Liver (tissue), 8 donors: ENCODE measurements at regions not wholly inside any gene's neighbourhood (a gene's known extent, or its start where the extent isn't known, plus 50 kb on each side); places are given as distances from the start of the nearest gene placed in this dataset.

ENCODE experiments used
- DNase-seq: peaks from one replicate; pipeline ENCODE4 v3.0.0-alpha.2; 2017; ENCODE audit warnings: low spot score
- H3K27ac ChIP-seq, 2 donors: one replicate each; pipeline ENCODE4 v1.7.0; 2013; ENCODE audit warnings: inconsistent platforms in 2 of 2, low read length in 2 of 2, control low read depth in 1 of 2, low read depth in 1 of 2, mild to moderate bottlenecking in 1 of 2
- H3K27me3 ChIP-seq, 4 donors: one replicate each; pipeline versions ENCODE4 v1.6.1 to v1.7.0; 2013; ENCODE audit warnings: low read length in 3 of 4, inconsistent platforms in 1 of 4, mild to moderate bottlenecking in 1 of 4, moderate library complexity in 1 of 4; ENCODE audit not compliant: control insufficient read depth in 4 of 4, insufficient read depth in 4 of 4
- H3K36me3 ChIP-seq, 4 donors: one replicate each; pipeline versions ENCODE4 v1.6.1 to v1.7.0; 2013; ENCODE audit warnings: low read length in 3 of 4, mild to moderate bottlenecking in 3 of 4, low read depth in 1 of 4, moderate library complexity in 1 of 4; ENCODE audit not compliant: control insufficient read depth in 4 of 4, insufficient read depth in 3 of 4
- H3K4me1 ChIP-seq, 4 donors: one replicate each; pipeline versions ENCODE4 v1.6.1 to v1.7.0; 2013; ENCODE audit warnings: low read length in 3 of 4, mild to moderate bottlenecking in 3 of 4, moderate library complexity in 1 of 4; ENCODE audit not compliant: control insufficient read depth in 4 of 4, insufficient read depth in 4 of 4
- H3K4me3 ChIP-seq, 3 donors: one replicate each; pipeline versions ENCODE4 v1.6.1 to v1.7.0; 2013; ENCODE audit warnings: low read length in 3 of 3, control low read depth in 1 of 3, low read depth in 1 of 3, mild to moderate bottlenecking in 1 of 3
- H3K9ac ChIP-seq, 2 donors: one replicate each; pipeline ENCODE4 v1.7.0; 2013; ENCODE audit warnings: low read length in 2 of 2, mild to moderate bottlenecking in 2 of 2, moderate library complexity in 2 of 2, control low read depth in 1 of 2, low read depth in 1 of 2
- H3K9me3 ChIP-seq, 4 donors: one replicate each; pipeline versions ENCODE4 v1.6.1 to v1.7.0; 2013; ENCODE audit warnings: low read length in 3 of 4; ENCODE audit not compliant: control insufficient read depth in 4 of 4
- HNF4G ChIP-seq: IDR thresholded peaks from 2 replicates; pipeline ENCODE4 v1.6.1; 2016; ENCODE audit warnings: antibody characterized with exemption
- JUND ChIP-seq, 2 donors: IDR thresholded peaks; 2 replicates each; pipeline ENCODE4 v1.6.1; 2016; ENCODE audit warnings: antibody characterized with exemption in 2 of 2
- NR2F2 ChIP-seq: IDR thresholded peaks from 2 replicates; pipeline ENCODE4 v1.6.1; 2016; ENCODE audit warnings: antibody characterized with exemption
- RAD21 ChIP-seq, 2 donors: IDR thresholded peaks; 2 replicates each; pipeline ENCODE4 v1.6.1; 2016; ENCODE audit warnings: antibody characterized with exemption in 2 of 2, mild to moderate bottlenecking in 2 of 2
- RXRA ChIP-seq, 2 donors: IDR thresholded peaks; 2 replicates each; pipeline ENCODE4 v1.6.1; 2017 to 2018; ENCODE audit warnings: antibody characterized with exemption in 2 of 2, mild to moderate bottlenecking in 1 of 2
- SP1 ChIP-seq: IDR thresholded peaks from 2 replicates; pipeline ENCODE4 v1.6.1; 2018; ENCODE audit warnings: antibody characterized with exemption, mild to moderate bottlenecking
- TAF1 ChIP-seq: conservative IDR thresholded peaks from 2 replicates; pipeline ENCODE4 v1.6.1; 2016; ENCODE audit warnings: antibody characterized with exemption, mild to moderate bottlenecking
- WGBS: extraction: QIAGEN DNeasy Blood & Tissue Kit; methylation state at CpG from one replicate; pipeline ENCODE4 v1.1.7; 2013; 5-methylcytosine and 5-hydroxymethylcytosine counted together
- TF ChIP-seq, protein P1 (sequence below): IDR thresholded peaks from 2 replicates; pipeline ENCODE4 v1.6.1; 2016; ENCODE audit warnings: antibody characterized with exemption
- TF ChIP-seq, protein P2 (sequence below): fragments of 150-350 bp; IDR thresholded peaks from 2 replicates; pipeline ENCODE4 v1.5.1; 2017; ENCODE audit warnings: improper control_type of control experiment, low read depth, low read length; ENCODE audit not compliant: missing input control
- TF ChIP-seq, protein P3 (sequence below): IDR thresholded peaks from 2 replicates; pipeline ENCODE4 v1.6.1; 2016; ENCODE audit warnings: antibody characterized with exemption
- donor health status: healthy.
- donor health status: healthy.
- donor health status: healthy.
- donor health status: healthy.
- donor health status: healthy.

DNA sequence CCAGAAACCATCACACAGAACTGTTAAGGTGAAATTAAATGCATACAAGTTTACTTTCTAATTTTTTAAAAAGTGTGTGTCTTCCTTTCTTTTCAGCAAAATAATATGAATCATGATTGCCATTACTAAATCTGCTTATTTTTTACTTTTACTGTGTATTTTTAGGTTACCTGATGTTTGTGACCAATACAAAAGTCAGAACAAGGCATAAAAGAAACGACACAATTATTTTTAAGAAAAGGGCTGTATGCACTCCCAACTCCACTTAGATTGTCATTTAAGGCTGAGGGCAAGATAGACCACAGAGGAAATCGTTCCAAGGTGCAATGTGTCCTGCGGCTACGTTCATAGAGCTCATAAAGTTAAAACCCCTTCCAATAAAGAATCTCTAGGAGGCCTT is 797.0 kb downstream of the TDRD15 start:
- Histone ChIP-seq H3K27ac (no peak overlapping the region), H3K4me1 (no peaks in the 10 kb centered on the region), H3K4me3 (no peak overlapping the region), H3K36me3 (no peaks in the 10 kb centered on the region), H3K27me3 (no peaks in the 10 kb centered on the region), H3K9me3 (peaks cover 0 to 11% (median under 1%) of the 10 kb centered on the region in 4 donors), H3K9ac (no peak overlapping the region)
- 75% methylated on average over 4 of the region's 4 CpGs for WGBS
- no peak for DNase-seq
- TF ChIP-seq, protein P1, sequence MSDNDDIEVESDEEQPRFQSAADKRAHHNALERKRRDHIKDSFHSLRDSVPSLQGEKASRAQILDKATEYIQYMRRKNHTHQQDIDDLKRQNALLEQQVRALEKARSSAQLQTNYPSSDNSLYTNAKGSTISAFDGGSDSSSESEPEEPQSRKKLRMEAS = no peak
- TF ChIP-seq TAF1 (no peak), NR2F2 (no peak), HNF4G (no peak)
- TF ChIP-seq, protein P2, sequence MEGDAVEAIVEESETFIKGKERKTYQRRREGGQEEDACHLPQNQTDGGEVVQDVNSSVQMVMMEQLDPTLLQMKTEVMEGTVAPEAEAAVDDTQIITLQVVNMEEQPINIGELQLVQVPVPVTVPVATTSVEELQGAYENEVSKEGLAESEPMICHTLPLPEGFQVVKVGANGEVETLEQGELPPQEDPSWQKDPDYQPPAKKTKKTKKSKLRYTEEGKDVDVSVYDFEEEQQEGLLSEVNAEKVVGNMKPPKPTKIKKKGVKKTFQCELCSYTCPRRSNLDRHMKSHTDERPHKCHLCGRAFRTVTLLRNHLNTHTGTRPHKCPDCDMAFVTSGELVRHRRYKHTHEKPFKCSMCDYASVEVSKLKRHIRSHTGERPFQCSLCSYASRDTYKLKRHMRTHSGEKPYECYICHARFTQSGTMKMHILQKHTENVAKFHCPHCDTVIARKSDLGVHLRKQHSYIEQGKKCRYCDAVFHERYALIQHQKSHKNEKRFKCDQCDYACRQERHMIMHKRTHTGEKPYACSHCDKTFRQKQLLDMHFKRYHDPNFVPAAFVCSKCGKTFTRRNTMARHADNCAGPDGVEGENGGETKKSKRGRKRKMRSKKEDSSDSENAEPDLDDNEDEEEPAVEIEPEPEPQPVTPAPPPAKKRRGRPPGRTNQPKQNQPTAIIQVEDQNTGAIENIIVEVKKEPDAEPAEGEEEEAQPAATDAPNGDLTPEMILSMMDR = no peak

DNA sequence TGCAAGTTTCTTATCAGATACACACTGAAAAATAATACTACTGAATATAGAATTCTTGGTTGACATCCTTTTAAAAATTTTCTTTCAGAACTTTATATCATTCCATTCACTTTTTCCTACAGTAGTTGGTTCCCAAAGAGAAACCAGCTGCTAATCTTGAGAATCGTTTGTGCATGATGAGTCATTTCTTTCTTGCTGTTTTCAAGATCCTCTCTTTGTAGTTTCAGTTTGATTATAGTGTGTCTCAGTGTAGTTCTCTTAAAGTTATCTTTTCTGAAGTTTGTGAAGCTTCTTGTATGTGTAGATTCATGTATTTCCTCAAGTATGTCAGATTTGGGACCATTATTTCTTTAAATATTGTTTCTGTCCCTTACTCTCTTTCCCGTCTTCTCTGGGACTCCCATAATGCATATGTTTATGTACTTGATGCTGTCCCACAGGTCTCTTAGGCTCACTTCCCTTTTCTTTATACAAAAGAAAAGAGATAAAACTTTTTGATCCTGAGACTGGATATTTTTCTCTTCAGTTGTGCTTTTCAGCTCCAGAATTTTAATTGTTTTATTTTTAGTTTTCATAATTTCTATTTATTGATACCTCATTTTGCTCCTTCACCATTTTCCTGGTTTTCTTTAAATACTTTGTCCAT is 801.0 kb downstream of the TDRD15 start:
- no peak for DNase-seq
- TF ChIP-seq, protein P1 = no peak
- TF ChIP-seq JUND (IDR thresholded peaks at IDR 0.05) (no peak), SP1 (no peak)
- TF ChIP-seq, protein P3, sequence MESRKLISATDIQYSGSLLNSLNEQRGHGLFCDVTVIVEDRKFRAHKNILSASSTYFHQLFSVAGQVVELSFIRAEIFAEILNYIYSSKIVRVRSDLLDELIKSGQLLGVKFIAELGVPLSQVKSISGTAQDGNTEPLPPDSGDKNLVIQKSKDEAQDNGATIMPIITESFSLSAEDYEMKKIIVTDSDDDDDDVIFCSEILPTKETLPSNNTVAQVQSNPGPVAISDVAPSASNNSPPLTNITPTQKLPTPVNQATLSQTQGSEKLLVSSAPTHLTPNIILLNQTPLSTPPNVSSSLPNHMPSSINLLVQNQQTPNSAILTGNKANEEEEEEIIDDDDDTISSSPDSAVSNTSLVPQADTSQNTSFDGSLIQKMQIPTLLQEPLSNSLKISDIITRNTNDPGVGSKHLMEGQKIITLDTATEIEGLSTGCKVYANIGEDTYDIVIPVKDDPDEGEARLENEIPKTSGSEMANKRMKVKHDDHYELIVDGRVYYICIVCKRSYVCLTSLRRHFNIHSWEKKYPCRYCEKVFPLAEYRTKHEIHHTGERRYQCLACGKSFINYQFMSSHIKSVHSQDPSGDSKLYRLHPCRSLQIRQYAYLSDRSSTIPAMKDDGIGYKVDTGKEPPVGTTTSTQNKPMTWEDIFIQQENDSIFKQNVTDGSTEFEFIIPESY = no peak

DNA sequence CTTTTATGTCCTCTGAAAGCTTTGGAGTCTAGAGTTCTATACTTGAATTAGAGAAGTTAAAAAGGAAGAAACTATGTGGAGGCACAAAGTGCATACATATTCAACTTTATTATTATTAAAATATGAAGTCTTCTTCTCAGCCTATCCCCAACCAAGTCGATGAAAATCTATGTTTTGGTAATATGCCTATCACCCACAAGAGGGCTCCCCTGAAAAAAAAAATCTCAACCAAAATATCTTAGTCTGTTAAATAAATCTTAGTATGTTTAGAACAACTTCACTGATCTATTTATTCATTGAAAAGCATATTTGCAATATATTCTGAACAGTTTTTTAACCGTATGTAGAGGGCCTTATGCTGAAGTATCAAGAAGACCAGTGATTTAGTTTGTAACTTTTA is 804.5 kb downstream of the TDRD15 start:
- TF ChIP-seq, protein P2 = peak; percentile 27
- peak; percentile 55 to 56 for TF ChIP-seq RAD21 (IDR thresholded peaks at IDR 0.05)
- no peak for TF ChIP-seq RXRA (IDR thresholded peaks at IDR 0.05)
- Histone ChIP-seq H3K36me3 (peaks cover 0 to 1% (median 0%) of the 10 kb centered on the region in 4 donors), H3K27ac (no peak overlapping the region), H3K9me3 (peaks cover 0 to 9% (median 2%) of the 10 kb centered on the region in 4 donors), H3K9ac (no peak overlapping the region), H3K27me3 (no peaks in the 10 kb centered on the region), H3K4me3 (no peak overlapping the region), H3K4me1 (no peaks in the 10 kb centered on the region)
- no peak for DNase-seq
- WGBS = 65% methylated on average over 2 of the region's 2 CpGs

More for the DNA sequence above, 801.0 kb downstream of the TDRD15 start:
- peaks cover 0 to 1% (median 0%) of the 10 kb centered on the region in 4 donors for H3K36me3 ChIP-seq
- H3K27me3 ChIP-seq = no peaks in the 10 kb centered on the region
- H3K4me3 ChIP-seq = no peak overlapping the region
- no peak overlapping the region for H3K9ac ChIP-seq
- H3K4me1 ChIP-seq = no peaks in the 10 kb centered on the region
- H3K9me3 ChIP-seq = peaks cover 0 to 12% (median 2%) of the 10 kb centered on the region in 4 donors
- WGBS = 62% methylated on average over 2 of the region's 2 CpGs
- no peak overlapping the region for H3K27ac ChIP-seq
